ENCODE measurements at regions not wholly inside any gene's neighbourhood (a gene's known extent, or its start where the extent isn't known, plus 50 kb on each side); places are given as distances from the start of the nearest gene placed in this dataset.
"Not testable (repeated sequence)": the region's sequence is repeated elsewhere in the genome, so short reads cannot be mapped to it uniquely, and the experiment has no call there.

DNA sequence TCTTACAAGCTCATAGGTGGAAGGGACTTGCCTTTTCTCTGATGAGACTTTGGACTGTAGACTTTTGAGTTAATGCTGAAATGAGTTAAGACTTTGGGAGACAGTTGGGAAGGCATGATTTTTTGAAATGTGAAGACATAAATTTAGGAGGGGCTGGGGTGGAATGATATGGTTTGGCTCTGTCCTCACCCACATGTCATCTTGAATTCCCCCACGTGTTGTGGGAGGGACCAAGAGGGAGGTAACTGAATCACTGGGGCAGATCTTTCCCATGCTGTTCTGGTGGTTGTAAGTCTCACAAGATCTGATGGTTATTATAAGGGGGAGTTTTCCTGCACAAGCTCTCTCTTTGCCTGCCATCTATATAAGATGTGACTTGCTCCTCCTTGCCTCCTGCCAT is 777.9 kb downstream of the CENPC start:
- no peak overlapping the region for H3K4me3 Mint-ChIP-seq
- TF ChIP-seq, protein P1, sequence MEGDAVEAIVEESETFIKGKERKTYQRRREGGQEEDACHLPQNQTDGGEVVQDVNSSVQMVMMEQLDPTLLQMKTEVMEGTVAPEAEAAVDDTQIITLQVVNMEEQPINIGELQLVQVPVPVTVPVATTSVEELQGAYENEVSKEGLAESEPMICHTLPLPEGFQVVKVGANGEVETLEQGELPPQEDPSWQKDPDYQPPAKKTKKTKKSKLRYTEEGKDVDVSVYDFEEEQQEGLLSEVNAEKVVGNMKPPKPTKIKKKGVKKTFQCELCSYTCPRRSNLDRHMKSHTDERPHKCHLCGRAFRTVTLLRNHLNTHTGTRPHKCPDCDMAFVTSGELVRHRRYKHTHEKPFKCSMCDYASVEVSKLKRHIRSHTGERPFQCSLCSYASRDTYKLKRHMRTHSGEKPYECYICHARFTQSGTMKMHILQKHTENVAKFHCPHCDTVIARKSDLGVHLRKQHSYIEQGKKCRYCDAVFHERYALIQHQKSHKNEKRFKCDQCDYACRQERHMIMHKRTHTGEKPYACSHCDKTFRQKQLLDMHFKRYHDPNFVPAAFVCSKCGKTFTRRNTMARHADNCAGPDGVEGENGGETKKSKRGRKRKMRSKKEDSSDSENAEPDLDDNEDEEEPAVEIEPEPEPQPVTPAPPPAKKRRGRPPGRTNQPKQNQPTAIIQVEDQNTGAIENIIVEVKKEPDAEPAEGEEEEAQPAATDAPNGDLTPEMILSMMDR (IDR thresholded peaks at IDR 0.05), result no peak

DNA sequence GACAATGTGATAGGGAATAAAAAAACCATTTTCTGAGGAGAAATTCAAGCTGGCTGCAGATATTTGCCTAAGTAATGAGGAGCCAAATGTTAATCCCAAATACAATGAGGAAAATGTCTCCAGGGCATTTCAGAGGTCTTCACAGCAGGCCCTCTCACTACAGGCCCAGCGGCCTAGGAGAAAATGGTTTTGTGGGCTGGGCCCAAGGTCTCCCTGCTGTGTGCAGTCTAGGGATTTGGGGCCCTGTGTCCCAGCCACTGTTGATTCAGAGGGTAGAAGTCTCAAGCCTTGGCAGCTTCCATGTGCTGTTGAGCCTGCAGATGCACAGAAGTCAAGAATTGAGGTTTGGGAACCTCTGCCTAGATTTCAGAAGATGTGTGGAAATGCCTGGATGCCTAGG is 778.7 kb downstream of the CENPC start:
- no peak for DNase-seq
- Mint-ChIP-seq H3K36me3 (ENCODE audit: low read depth) (no peaks in the 10 kb centered on the region), H3K27ac (no peak overlapping the region), H3K9me3 (peaks cover 15% of the 10 kb centered on the region), H3K4me3 (no peak overlapping the region), H3K27me3 (ENCODE audit: insufficient read depth) (no peaks in the 10 kb centered on the region; the same call in 1 of the 2 replicates), H3K4me1 (ENCODE audit: low read depth) (no peaks in the 10 kb centered on the region)
- TF ChIP-seq, protein P1 (IDR thresholded peaks at IDR 0.05), result no peak

More for the DNA sequence above, 777.9 kb downstream of the CENPC start:
- Mint-ChIP-seq H3K27ac (no peak overlapping the region), H3K27me3 (ENCODE audit: insufficient read depth) (no peaks in the 10 kb centered on the region; the same call in 1 of the 2 replicates), H3K4me1 (ENCODE audit: low read depth) (no peaks in the 10 kb centered on the region), H3K9me3 (peaks cover 15% of the 10 kb centered on the region), H3K36me3 (ENCODE audit: low read depth) (no peaks in the 10 kb centered on the region)
- no peak for DNase-seq

- DNase-seq, result no peak
Measured at GRCh38 chr4:66750273-66750672, 795.0 kb downstream of the CENPC start.

GRCh38 chr4:66746918-66747317 is 798.4 kb downstream of the CENPC start:
- not testable (repeated sequence) for H3K4me3 Mint-ChIP-seq; H3K27ac Mint-ChIP-seq; H3K4me1 Mint-ChIP-seq (ENCODE audit: low read depth); H3K27me3 Mint-ChIP-seq (ENCODE audit: insufficient read depth); H3K36me3 Mint-ChIP-seq (ENCODE audit: low read depth); DNase-seq
- H3K9me3 Mint-ChIP-seq, result peaks cover 16% of the 10 kb centered on the region

More at GRCh38 chr4:66750273-66750672, 795.0 kb downstream of the CENPC start:
- no peak overlapping the region for H3K4me3 Mint-ChIP-seq
- H3K9me3 Mint-ChIP-seq, result peaks cover 6% of the 10 kb centered on the region; the same call in 1 of the 2 replicates
- H3K27me3 Mint-ChIP-seq (ENCODE audit: insufficient read depth), result no peaks in the 10 kb centered on the region
- no peak overlapping the region for H3K27ac Mint-ChIP-seq
- TF ChIP-seq, protein P1 (IDR thresholded peaks at IDR 0.05), result no peak
- H3K36me3 Mint-ChIP-seq (ENCODE audit: low read depth), result no peaks in the 10 kb centered on the region
- no peaks in the 10 kb centered on the region for H3K4me1 Mint-ChIP-seq (ENCODE audit: low read depth)

- Mint-ChIP-seq H3K4me3 (no peak overlapping the region), H3K27ac (no peak overlapping the region), H3K36me3 (ENCODE audit: low read depth) (no peaks in the 10 kb centered on the region), H3K27me3 (ENCODE audit: insufficient read depth) (peaks cover 2% of the 10 kb centered on the region; the same call in 1 of the 2 replicates), H3K9me3 (peaks cover 13% of the 10 kb centered on the region; the same call in 1 of the 2 replicates), H3K4me1 (ENCODE audit: low read depth) (no peaks in the 10 kb centered on the region)
- DNase-seq, result no peak
- TF ChIP-seq, protein P1 (IDR thresholded peaks at IDR 0.05), result no peak
Measured at GRCh38 chr4:66741081-66741480, 804.2 kb downstream of the CENPC start.

DNA sequence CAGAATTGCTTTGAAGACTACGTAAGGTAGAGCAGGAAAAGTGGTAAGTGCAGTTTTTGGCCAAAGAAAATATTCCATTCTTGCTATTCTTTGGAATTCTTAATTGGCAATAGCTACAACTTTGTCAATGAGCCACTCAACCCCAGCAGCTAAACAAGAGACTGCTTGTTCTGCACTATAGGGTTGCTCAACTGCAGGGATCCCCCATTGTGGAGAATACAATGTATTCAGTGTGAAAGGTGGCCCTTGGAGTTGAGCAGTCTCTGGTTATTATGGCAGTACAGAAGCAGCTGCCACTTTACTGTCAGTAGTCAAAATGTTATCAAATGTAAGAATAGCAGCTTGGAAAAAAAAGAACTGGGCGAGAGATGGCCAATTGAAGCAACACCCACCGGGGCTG is 808.7 kb downstream of the CENPC start:
- TF ChIP-seq, protein P1 (IDR thresholded peaks at IDR 0.05), result no peak
- DNase-seq, result no peak
- Mint-ChIP-seq H3K27me3 (ENCODE audit: insufficient read depth) (no peaks in the 10 kb centered on the region), H3K9me3 (peaks cover 9% of the 10 kb centered on the region), H3K4me3 (no peak overlapping the region), H3K27ac (no peak overlapping the region), H3K36me3 (ENCODE audit: low read depth) (no peaks in the 10 kb centered on the region), H3K4me1 (ENCODE audit: low read depth) (no peaks in the 10 kb centered on the region)
